ENCODE measurements at regions not wholly inside any gene's neighbourhood (a gene's known extent, or its start where the extent isn't known, plus 50 kb on each side); places are given as distances from the start of the nearest gene placed in this dataset.

DNA sequence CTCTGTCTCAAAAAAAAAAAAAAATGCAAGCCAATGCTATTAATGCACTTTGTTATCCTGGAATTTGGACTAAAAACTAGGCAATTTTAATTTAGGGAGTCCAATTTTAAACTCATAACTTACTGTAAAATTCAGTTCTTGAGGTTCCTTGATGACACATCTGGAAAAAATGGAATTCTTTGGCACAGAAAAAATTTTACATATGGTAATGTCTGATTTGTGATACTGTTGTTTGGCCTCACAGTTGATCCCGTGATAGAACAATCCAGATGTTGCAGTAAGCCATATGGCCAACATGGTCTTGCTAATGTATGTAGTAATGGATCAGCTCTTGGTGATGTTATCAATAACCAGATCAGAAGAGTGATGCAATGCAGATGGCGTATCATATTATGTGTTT is 1089.8 kb downstream of the FLRT2 start:
- BruUV-seq (replicated peaks): no TSS peak
- TF ChIP-seq, protein P1, sequence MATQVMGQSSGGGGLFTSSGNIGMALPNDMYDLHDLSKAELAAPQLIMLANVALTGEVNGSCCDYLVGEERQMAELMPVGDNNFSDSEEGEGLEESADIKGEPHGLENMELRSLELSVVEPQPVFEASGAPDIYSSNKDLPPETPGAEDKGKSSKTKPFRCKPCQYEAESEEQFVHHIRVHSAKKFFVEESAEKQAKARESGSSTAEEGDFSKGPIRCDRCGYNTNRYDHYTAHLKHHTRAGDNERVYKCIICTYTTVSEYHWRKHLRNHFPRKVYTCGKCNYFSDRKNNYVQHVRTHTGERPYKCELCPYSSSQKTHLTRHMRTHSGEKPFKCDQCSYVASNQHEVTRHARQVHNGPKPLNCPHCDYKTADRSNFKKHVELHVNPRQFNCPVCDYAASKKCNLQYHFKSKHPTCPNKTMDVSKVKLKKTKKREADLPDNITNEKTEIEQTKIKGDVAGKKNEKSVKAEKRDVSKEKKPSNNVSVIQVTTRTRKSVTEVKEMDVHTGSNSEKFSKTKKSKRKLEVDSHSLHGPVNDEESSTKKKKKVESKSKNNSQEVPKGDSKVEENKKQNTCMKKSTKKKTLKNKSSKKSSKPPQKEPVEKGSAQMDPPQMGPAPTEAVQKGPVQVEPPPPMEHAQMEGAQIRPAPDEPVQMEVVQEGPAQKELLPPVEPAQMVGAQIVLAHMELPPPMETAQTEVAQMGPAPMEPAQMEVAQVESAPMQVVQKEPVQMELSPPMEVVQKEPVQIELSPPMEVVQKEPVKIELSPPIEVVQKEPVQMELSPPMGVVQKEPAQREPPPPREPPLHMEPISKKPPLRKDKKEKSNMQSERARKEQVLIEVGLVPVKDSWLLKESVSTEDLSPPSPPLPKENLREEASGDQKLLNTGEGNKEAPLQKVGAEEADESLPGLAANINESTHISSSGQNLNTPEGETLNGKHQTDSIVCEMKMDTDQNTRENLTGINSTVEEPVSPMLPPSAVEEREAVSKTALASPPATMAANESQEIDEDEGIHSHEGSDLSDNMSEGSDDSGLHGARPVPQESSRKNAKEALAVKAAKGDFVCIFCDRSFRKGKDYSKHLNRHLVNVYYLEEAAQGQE (IDR thresholded peaks at IDR 0.05; ENCODE audit: insufficient read depth in 1 of 2, low read depth in 2 of 2, low read length in 1 of 2): no peak
- TF ChIP-seq POLR2AphosphoS5 (IDR thresholded peaks at IDR 0.05; ENCODE audit: low read depth, low read length): no peak
- TF ChIP-seq TCF7L2 (IDR thresholded peaks at IDR 0.05; ENCODE audit: low read depth, low read length): no peak
- TF ChIP-seq SIN3A (IDR thresholded peaks at IDR 0.05; ENCODE audit: borderline replicate concordance, insufficient read depth, low read depth, low read length): no peak
- TF ChIP-seq, protein P2, sequence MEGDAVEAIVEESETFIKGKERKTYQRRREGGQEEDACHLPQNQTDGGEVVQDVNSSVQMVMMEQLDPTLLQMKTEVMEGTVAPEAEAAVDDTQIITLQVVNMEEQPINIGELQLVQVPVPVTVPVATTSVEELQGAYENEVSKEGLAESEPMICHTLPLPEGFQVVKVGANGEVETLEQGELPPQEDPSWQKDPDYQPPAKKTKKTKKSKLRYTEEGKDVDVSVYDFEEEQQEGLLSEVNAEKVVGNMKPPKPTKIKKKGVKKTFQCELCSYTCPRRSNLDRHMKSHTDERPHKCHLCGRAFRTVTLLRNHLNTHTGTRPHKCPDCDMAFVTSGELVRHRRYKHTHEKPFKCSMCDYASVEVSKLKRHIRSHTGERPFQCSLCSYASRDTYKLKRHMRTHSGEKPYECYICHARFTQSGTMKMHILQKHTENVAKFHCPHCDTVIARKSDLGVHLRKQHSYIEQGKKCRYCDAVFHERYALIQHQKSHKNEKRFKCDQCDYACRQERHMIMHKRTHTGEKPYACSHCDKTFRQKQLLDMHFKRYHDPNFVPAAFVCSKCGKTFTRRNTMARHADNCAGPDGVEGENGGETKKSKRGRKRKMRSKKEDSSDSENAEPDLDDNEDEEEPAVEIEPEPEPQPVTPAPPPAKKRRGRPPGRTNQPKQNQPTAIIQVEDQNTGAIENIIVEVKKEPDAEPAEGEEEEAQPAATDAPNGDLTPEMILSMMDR (IDR thresholded peaks at IDR 0.05): no peak
- Histone ChIP-seq H3K9me3 (ENCODE audit: control insufficient read depth, insufficient read depth, low read depth, low read length) (no peaks in the 10 kb centered on the region), H3K27me3 (ENCODE audit: control insufficient read depth, insufficient read depth, low read length) (no peaks in the 10 kb centered on the region), H3K27ac (ENCODE audit: low read length) (no peak overlapping the region), H3K36me3 (ENCODE audit: control insufficient read depth, insufficient read depth, low read length) (no peaks in the 10 kb centered on the region), H3K4me1 (ENCODE audit: control insufficient read depth, insufficient read depth, low read length) (no peaks in the 10 kb centered on the region), H3K4me3 (ENCODE audit: low read depth in 2 of 2, low read length in 2 of 2) (no peak overlapping the region)
- in situ Hi-C loops (cut with HindIII; ENCODE audit: low pct_unique_long_range_greater_than_20kb, low sequenced_read_pairs) (no loop called here), intact Hi-C loops (cut with micrococcal nuclease; ENCODE audit: unreplicated experiment) (no loop called here)
- DNase-seq (ENCODE audit: low read depth, low spot score): no peak
- ChIA-PET POLR2A (no interaction called here), CTCF (no interaction called here)
- ATAC-seq: no peak

DNA sequence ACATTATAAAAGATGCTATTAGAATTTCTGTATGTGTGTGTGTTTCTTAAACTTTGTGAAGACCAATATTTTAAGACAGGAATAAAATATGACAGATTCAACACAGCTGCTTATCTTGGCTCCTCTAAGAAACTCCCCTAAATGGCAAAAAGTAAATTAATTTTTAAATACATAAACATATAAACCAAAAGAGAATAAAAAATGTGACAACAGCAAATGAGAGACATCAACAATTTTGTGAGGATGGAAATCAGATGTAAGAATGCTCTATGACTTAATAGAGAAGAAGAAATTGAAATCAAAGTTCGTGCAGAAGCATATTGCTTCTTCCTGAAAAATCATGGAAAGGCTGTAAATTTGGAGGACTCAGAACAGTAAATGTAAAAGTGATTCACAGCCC is 1083.8 kb downstream of the FLRT2 start:
- Histone ChIP-seq H3K9me3 (ENCODE audit: control insufficient read depth, insufficient read depth, low read depth, low read length) (no peaks in the 10 kb centered on the region), H3K4me3 (ENCODE audit: low read depth in 2 of 2, low read length in 2 of 2) (no peak overlapping the region), H3K4me1 (ENCODE audit: control insufficient read depth, insufficient read depth, low read length) (no peaks in the 10 kb centered on the region), H3K27ac (ENCODE audit: low read length) (no peak overlapping the region), H3K27me3 (ENCODE audit: control insufficient read depth, insufficient read depth, low read length) (no peaks in the 10 kb centered on the region), H3K36me3 (ENCODE audit: control insufficient read depth, insufficient read depth, low read length) (no peaks in the 10 kb centered on the region)
- in situ Hi-C loops (cut with HindIII; ENCODE audit: low pct_unique_long_range_greater_than_20kb, low sequenced_read_pairs) (no loop called here), intact Hi-C loops (cut with micrococcal nuclease; ENCODE audit: unreplicated experiment) (no loop called here)
- CTCF ChIA-PET: no interaction called here
- DNase-seq (ENCODE audit: low read depth, low spot score) (no peak), ATAC-seq (no peak)
- no peak for TF ChIP-seq POLR2AphosphoS5 (IDR thresholded peaks at IDR 0.05; ENCODE audit: low read depth, low read length)
- TF ChIP-seq TCF7L2 (IDR thresholded peaks at IDR 0.05; ENCODE audit: low read depth, low read length): no peak
- TF ChIP-seq, protein P1 (IDR thresholded peaks at IDR 0.05; ENCODE audit: insufficient read depth in 1 of 2, low read depth in 2 of 2, low read length in 1 of 2): no peak
- TF ChIP-seq, protein P2 (IDR thresholded peaks at IDR 0.05): no peak
- no peak for TF ChIP-seq SIN3A (IDR thresholded peaks at IDR 0.05; ENCODE audit: borderline replicate concordance, insufficient read depth, low read depth, low read length)
- POLR2A ChIA-PET: no interaction called here
- no TSS peak for BruUV-seq (replicated peaks)

Measured in Panc1 (cell line).